ENCODE measurements at regions not wholly inside any gene's neighbourhood (a gene's known extent, or its start where the extent isn't known, plus 50 kb on each side); places are given as distances from the start of the nearest gene placed in this dataset.
"Not testable (repeated sequence)": the region's sequence is repeated elsewhere in the genome, so short reads cannot be mapped to it uniquely, and the experiment has no call there.

- DNase-seq (ENCODE audit: low read depth) = no peak
- in situ Hi-C loops (cut with HindIII; ENCODE audit: low sequenced_read_pairs) = no loop called here
- no peak for TF ChIP-seq CTCF (IDR thresholded peaks at IDR 0.05; ENCODE audit: low read depth, low read length, missing control alignments)
- H3K4me3 ChIP-seq (ENCODE audit: low read depth, low read length) = no peak overlapping the region
Measured at GRCh38 chr6:82494367-82494766, 130.8 kb downstream of the TPBG start.

- DNase-seq (ENCODE audit: low read depth); in situ Hi-C loops (cut with HindIII; ENCODE audit: low sequenced_read_pairs); H3K4me3 ChIP-seq (ENCODE audit: low read depth, low read length): not testable (repeated sequence)
Measured at GRCh38 chr6:82501901-82502300, 138.3 kb downstream of the TPBG start.

GRCh38 chr6:82506526-82506925, 142.9 kb downstream of the TPBG start:
- no peak overlapping the region for H3K4me3 ChIP-seq (ENCODE audit: low read depth, low read length)
- no peak for TF ChIP-seq CTCF (IDR thresholded peaks at IDR 0.05; ENCODE audit: low read depth, low read length, missing control alignments)
- in situ Hi-C loops (cut with HindIII; ENCODE audit: low sequenced_read_pairs) = no loop called here
- no peak for DNase-seq (ENCODE audit: low read depth)

GRCh38 chr6:82507112-82507511, 143.5 kb downstream of the TPBG start:
- no peak overlapping the region for H3K4me3 ChIP-seq (ENCODE audit: low read depth, low read length)
- TF ChIP-seq CTCF (IDR thresholded peaks at IDR 0.05; ENCODE audit: low read depth, low read length, missing control alignments) = no peak
- no peak for DNase-seq (ENCODE audit: low read depth)
- in situ Hi-C loops (cut with HindIII; ENCODE audit: low sequenced_read_pairs) = no loop called here

GRCh38 chr6:82511546-82511945, 147.9 kb downstream of the TPBG start:
- no peak for TF ChIP-seq CTCF (IDR thresholded peaks at IDR 0.05; ENCODE audit: low read depth, low read length, missing control alignments)
- in situ Hi-C loops (cut with HindIII; ENCODE audit: low sequenced_read_pairs) = loop anchor here (5.0 kb wide), 1 partner anchor 54 kb away; no protein-coding TSS in a partner anchor
- H3K4me3 ChIP-seq (ENCODE audit: low read depth, low read length) = no peak overlapping the region
- no peak for DNase-seq (ENCODE audit: low read depth)

GRCh38 chr6:82517896-82518295, 154.3 kb downstream of the TPBG start:
- H3K4me3 ChIP-seq (ENCODE audit: low read depth, low read length); DNase-seq (ENCODE audit: low read depth); in situ Hi-C loops (cut with HindIII; ENCODE audit: low sequenced_read_pairs): not testable (repeated sequence)

- no peak overlapping the region for H3K4me3 ChIP-seq (ENCODE audit: low read depth, low read length)
- DNase-seq (ENCODE audit: low read depth) = no peak
- in situ Hi-C loops (cut with HindIII; ENCODE audit: low sequenced_read_pairs) = no loop called here
- TF ChIP-seq CTCF (IDR thresholded peaks at IDR 0.05; ENCODE audit: low read depth, low read length, missing control alignments) = no peak
Measured at GRCh38 chr6:82521369-82521768, 157.8 kb downstream of the TPBG start.

GRCh38 chr6:82521861-82522260, 158.2 kb downstream of the TPBG start:
- DNase-seq (ENCODE audit: low read depth) = no peak
- in situ Hi-C loops (cut with HindIII; ENCODE audit: low sequenced_read_pairs) = no loop called here
- no peak overlapping the region for H3K4me3 ChIP-seq (ENCODE audit: low read depth, low read length)
- TF ChIP-seq CTCF (IDR thresholded peaks at IDR 0.05; ENCODE audit: low read depth, low read length, missing control alignments) = no peak

Measured in astrocyte of the cerebellum (primary cell).